GM18907 (cell line): ENCODE measurements at regions not wholly inside any gene's neighbourhood (a gene's known extent, or its start where the extent isn't known, plus 50 kb on each side); places are given as distances from the start of the nearest gene placed in this dataset.

Source experiments
- ATAC-seq: cut with Tn5 transposase; IDR thresholded peaks from one replicate; pipeline ENCODE4 v1.9.1; 2021; ENCODE audit warnings: mild to moderate bottlenecking, moderate library complexity; ENCODE audit not compliant: unreplicated experiment

GRCh38 chr5:62731022-62731421 lies 152.4 kb downstream of the LRRC70 start:
- ATAC-seq = no peak

GRCh38 chr5:62729675-62730074 lies 151.1 kb downstream of the LRRC70 start:
- no peak for ATAC-seq

GRCh38 chr5:62727861-62728260 lies 149.2 kb downstream of the LRRC70 start:
- no peak for ATAC-seq

- ATAC-seq = no peak
Observed at GRCh38 chr5:62727184-62727583, 148.6 kb downstream of the LRRC70 start.

- ATAC-seq = no peak
Observed at GRCh38 chr5:62722360-62722759, 143.7 kb downstream of the LRRC70 start.

GRCh38 chr5:62720031-62720441 lies 141.4 kb downstream of the LRRC70 start:
- ATAC-seq = peak; percentile 98

GRCh38 chr5:62719061-62719720 lies 140.6 kb downstream of the LRRC70 start:
- no peak for ATAC-seq

GRCh38 chr5:62718324-62718723 lies 139.7 kb downstream of the LRRC70 start:
- no peak for ATAC-seq

GRCh38 chr5:62717301-62717933 lies 138.8 kb downstream of the LRRC70 start:
- ATAC-seq = no peak

- ATAC-seq = no peak
Observed at GRCh38 chr5:62714296-62714695, 135.7 kb downstream of the LRRC70 start.

- no peak for ATAC-seq
Observed at GRCh38 chr5:62708481-62709325, 130.1 kb downstream of the LRRC70 start.

- ATAC-seq = no peak
Observed at GRCh38 chr5:62707563-62707962, 128.9 kb downstream of the LRRC70 start.

GRCh38 chr5:62707131-62707530 lies 128.5 kb downstream of the LRRC70 start:
- no peak for ATAC-seq

- ATAC-seq = no peak
Observed at GRCh38 chr5:62705022-62705421, 126.4 kb downstream of the LRRC70 start.

GRCh38 chr5:62702126-62702525 lies 123.5 kb downstream of the LRRC70 start:
- ATAC-seq = no peak

GRCh38 chr5:62701036-62701435 lies 122.4 kb downstream of the LRRC70 start:
- ATAC-seq = no peak

- no peak for ATAC-seq
Observed at GRCh38 chr5:62698756-62699155, 120.1 kb downstream of the LRRC70 start.

GRCh38 chr5:62695274-62695673 lies 116.7 kb downstream of the LRRC70 start:
- ATAC-seq = no peak

- no peak for ATAC-seq
Observed at GRCh38 chr5:62692946-62693713, 114.5 kb downstream of the LRRC70 start.

GRCh38 chr5:62691946-62692345 lies 113.3 kb downstream of the LRRC70 start:
- no peak for ATAC-seq

GRCh38 chr5:62690421-62690820 lies 111.8 kb downstream of the LRRC70 start:
- ATAC-seq = no peak
